GM18873 (cell line): ENCODE measurements at regions not wholly inside any gene's neighbourhood (a gene's known extent, or its start where the extent isn't known, plus 50 kb on each side); places are given as distances from the start of the nearest gene placed in this dataset.
"Not testable (repeated sequence)": the region's sequence is repeated elsewhere in the genome, so short reads cannot be mapped to it uniquely, and the experiment has no call there.

ENCODE experiments used
- ATAC-seq: cut with Tn5 transposase; IDR thresholded peaks from one replicate; pipeline ENCODE4 v1.9.1; 2021; ENCODE audit warnings: mild to moderate bottlenecking, moderate library complexity, moderate number of reproducible peaks; ENCODE audit not compliant: unreplicated experiment, low FRiP score

DNA sequence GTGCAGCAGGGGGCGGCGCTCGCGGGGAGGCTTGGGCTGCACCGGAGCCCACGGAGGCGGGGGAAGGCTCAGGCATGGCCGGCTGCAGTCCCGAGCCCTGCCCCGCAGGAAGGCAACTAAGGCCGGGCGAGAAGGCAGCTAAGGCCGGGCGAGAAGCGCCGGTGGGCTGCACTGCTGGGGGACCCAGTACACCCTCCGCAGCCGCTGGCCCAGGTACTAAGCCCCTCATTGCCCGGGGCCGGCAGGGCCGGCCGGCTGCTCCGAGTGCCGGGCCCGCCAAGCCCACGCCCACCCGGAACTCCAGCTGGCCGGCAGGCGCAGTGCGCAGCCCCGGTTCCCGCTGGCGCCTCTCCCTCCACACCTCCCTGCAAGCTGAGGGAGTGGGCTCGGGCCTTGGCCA lies 150.0 kb downstream of the SMIM20 start:
- not testable (repeated sequence) for ATAC-seq

DNA sequence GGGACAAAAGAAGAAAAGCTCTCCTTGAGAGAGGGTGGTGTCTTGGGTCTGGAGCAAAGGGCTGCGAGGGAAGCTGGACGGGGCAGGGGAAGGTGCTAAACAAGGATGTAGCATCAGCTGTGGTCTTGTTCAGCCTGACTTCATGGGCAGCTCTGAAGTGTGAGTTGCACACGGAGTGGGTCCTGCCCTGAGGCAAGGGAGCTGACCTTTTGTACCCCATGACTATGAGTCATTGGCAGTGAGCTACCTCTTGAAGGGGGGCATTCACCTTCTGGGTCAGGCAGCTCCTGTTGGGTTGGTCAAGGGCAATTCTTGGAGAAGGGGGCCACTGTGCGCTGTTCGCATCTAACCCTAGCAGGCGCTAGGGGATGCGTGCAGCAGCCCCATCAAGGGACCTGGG lies 151.8 kb downstream of the SMIM20 start:
- ATAC-seq: no peak

DNA sequence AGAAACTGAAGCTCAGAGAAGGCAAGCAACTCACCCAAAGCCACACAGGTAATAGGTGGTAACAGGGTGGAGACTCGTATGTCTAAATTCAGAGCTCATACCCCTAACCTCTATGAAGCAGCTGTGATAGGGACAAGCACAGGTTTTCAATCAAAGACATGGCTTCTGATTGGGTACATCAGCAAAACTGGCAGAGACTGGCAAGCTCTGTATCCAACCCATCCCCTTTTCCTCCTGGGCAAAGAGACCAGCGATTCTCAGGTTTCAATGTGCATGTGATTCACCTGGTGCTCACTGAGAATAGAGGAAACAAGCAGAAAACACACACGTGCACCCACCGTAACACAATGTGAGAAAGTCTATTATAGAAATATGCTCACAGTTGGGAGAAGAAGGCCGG lies 153.0 kb downstream of the SMIM20 start:
- no peak for ATAC-seq

DNA sequence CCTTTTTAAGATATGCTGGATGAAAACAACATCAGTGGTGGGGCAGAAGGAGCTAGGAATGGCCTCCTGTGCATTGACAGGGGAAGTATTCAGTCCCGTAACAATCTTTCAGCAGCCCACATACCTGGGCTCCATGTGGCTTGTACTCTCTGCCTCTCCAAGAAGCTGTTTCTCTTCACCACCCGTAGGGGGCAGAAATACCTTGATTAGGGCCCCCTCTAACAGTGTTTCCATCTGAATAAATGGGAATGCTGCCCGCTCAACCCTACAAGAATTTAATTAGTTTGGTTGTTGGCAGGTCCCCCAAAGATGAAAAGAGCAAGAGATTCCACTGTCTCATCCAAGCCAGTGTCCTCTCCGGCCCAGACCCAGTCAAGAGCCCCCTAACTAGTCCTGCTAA lies 155.2 kb downstream of the SMIM20 start:
- no peak for ATAC-seq

DNA sequence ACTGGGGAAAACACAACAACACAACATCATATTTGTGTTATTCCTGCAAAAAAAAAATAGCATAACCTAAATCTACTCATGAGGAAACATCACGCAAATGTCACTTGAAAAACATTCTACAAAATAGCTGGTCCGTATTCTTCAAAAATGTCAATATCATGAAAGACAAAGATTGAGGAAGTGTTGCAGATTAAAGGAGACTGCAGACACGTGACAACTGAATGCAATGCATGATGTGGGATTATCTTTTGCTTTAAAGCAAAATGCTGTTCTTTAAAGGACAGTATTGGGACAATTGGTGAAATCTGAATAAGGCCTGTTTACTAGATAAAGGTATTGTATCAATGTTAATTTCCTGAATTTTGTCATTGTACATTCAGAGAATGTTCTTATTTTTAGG lies 157.7 kb downstream of the SMIM20 start:
- ATAC-seq: no peak

DNA sequence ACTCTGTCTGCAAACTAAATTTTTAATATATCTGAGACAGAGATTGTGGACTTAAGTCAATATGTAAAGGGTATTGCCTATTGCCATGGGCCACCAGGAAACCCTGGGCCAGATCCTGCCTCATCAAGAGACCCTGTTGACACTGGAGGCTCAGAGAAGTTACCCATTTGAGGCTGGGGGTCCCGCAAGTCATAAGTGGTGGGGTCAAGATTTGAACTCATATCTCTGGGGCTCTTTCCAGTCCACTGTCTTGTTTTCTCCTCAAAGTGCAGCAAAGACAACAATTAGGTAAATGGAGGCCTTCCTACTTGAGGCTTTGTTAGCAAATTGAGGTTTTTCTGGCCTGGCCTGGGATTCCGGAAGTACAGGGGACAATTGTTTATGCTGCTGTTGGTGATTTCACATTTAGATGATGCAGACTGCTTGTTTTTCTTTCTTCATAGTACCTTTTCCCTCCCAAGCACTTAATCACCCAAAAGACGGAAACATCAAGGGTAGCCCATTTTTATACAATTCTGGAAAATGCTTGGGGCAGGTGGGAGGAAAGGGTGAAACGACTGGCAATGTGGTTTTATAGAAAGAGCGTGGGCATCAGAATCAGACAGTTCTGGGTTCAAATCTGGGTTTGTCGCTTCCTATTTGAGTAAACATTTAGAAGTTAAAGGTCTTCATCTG lies 160.0 kb downstream of the SMIM20 start:
- ATAC-seq: no peak

DNA sequence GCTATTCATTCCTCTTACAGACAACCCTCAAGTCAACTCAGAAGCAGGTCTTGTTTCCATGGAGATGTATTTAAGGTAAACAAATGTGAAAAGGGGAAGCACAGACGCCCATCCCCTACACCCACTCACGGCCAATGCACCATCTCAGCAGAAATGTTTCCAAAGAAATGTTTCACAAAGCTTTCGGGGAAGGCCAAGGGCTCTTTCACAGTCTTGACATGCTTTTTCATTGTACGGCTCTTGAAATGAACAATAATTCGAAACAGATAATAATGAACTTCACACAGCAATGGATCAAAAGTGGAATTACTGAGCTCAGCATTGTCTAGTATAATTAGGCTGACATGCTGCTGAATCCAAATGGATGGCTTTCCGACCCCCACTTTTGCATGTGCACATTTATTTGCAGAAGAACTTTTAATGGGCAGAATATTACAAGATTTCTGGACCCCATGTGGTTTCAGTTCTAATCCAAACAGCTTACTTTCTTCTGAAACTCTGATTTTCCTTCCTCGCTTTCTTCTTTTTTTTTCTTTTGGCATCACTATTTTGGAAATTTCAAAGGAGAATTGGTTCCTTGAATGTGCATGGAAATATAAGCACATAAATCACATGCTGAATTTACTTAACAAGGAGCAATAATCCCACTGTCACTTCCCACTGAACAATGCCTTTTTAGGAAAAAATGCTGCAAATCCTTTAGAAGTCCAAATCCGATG lies 160.9 kb downstream of the SMIM20 start:
- peak; percentile 45 for ATAC-seq

DNA sequence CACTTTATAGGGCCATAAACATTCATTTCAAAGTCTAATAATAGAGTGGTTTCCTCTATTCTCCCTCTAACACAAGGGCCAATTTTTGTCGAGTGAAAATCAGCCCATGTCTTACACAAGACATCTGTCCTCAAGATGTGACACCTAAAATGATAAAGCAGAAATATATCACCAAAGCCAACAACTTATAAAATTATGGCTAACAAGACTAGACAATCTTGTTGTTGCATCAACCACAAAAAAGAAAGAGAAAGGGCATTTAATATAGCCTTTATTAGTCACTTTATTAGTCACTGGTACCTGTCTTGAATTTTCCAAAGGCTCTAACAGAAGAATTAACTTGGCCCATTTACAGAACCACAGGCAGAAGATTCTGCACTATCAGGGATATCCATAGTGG lies 161.6 kb downstream of the SMIM20 start:
- peak; percentile 10 for ATAC-seq

DNA sequence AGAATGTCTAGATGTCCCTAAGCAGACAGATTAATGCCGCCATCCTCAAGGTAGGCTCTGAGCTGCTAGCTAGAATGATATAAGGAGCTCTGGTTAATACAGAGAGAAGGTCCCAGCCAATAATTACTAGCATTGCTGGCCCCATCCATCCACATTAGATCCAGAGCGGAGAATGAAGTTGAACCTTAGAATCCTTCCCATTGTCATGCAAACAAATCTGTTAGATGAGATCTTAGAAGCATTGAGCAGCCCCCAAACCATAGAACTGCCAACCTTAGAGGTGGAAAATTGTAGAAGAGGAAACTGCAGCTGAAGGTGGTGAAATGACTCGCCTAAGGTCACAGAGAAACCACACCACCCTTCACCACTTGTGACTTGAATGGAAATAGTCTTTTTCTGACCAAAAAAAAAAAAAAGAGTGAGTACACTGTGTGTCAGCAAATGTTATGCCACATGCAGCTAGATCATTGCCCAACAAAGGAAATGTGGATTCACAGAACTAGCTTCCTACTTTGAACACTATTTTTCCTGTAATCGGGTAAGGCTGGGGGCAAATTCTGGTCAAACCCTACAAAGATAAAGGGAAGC lies 162.1 kb downstream of the SMIM20 start:
- ATAC-seq: peak; percentile 75

DNA sequence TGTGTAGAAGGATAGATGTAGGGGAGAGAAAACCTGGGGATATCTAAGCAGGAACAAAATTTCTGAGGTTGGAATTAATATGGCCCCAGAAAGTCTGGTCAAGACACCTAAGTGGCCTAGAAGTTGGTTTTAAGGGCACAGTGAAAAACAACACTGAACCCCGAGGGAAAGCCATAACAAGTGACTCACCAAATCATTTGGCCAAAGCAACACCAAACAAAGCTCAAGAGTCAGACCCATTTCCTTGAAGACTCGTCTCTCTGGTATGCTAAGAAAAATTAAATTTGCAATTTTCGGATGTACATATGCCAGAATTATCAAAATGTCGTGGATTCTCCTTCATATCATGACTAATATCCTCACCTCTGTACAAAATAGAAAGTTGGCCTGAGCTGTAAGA lies 162.9 kb downstream of the SMIM20 start:
- ATAC-seq: no peak

DNA sequence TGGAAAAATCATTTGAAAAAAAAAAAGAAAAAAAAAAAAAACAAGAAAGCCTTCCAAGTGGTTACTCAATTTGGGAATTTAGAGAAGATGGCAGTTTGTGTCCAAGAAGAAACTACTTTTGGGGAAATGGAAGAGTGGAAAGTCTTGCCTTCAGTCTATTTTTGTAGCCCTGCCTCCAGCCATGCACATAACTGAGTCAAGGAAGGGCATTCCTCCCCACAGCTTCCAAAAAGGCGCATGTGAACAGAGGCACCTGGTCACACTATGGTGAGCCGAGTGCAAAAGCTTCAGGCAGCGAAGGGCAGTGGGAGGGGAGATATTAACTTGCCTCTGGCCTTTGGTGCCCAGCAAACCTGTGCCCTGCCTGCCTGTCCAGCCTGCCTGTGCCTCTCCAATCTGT lies 163.7 kb downstream of the SMIM20 start:
- ATAC-seq: no peak

DNA sequence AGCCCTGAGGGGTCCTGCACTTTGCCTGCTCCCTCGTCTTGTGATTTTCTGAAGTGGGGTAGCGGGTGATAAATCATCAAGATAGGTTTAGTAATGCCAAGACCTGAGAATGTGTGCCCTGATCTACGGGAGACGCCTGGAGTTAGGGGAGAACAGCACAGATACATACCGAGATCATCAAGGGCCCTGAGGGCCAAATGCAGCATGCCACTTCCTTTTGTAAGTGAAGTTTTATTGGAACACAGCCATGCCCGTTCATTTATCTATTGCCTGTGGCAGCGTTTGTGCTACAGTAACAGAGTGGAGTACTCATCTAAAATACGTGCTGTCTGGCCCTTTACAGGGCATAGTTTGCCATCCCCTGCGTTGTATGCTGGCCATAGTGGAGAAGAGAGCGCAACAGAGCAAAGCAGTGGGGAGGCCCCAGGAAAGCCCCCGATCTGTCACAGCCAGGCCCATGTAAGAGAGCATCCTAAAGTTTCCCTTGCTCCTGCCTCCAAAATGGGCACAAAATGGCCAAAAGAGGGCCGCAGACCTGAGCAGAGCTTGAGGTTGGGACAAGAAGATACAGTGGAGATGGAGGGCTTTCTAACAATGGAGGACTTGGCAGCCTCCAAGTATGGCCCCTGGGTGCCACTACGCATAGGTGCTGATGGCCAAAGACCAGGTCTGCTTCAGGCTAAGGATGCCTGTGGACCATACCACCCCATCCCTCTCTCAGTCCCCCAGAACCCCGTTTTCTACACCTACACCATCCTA lies 167.0 kb downstream of the SMIM20 start:
- ATAC-seq: no peak

DNA sequence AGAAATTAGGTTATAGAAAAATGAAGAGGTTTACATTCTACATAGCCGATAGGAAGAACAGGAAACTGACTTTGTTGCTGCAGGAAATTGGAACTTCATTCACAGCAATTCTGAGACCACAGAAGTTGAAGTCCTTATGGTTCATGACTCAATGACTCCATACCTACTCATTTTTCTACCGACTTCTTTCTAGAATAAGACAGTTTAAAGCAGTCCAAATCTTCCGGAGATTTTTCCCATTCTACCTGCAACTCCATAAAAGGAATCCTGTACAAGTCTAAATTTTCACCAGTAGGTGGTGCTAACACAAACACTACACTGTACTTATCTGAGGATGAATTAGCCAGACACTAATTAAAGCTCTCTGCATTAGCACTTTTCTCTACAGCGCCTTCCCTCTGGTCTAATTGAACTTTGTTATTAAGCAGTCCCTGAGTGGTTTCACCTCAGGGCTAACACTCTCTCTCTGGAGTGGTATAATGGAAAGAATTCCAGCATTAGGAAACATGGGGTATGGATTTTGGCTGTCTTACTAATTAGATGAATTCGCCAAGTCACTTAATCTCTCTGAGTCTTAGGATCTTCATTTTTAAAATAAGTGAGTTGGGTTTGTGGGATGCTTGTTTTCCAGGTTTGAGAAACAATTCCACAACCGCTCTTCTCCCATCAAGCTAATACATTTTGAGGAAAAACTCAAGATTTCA lies 167.9 kb downstream of the SMIM20 start:
- peak; percentile 37 for ATAC-seq

DNA sequence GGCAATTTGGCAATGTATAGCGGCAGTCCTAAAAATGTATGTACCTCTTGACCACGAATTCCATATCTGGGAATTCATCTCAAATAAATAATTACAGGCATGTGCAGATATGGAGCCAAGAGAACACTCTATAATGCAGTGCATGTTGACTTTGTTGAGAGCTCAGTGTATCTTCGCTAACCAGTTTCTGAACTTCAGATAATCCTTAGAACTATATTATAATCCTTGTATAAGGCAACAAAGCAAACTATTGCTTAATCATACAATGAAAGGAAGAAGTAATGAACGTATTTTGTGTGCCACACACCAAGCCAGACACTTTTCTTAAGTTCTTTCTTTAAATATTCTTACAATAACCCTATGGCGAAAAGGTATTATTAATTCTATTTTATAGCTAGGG lies 168.5 kb downstream of the SMIM20 start:
- no peak for ATAC-seq

DNA sequence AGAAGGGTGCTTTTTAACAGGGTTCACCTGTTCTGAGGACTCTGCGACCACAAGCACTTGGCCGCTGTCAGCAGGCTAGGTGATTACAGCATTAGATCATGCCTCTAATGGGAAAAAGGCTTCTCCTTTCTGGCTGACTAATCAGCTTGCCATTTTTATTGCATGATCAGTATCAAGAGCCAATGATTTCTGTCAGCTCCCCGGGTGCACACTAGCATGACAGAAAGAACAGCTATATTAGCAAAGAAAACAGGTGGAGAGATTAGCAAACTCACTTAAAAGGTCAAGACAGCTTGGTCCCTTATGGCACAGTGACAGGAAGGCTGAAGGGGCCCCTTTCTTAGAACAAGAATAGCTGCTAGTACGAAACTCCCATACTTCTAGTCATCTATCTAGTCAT lies 170.0 kb downstream of the SMIM20 start:
- ATAC-seq: no peak

DNA sequence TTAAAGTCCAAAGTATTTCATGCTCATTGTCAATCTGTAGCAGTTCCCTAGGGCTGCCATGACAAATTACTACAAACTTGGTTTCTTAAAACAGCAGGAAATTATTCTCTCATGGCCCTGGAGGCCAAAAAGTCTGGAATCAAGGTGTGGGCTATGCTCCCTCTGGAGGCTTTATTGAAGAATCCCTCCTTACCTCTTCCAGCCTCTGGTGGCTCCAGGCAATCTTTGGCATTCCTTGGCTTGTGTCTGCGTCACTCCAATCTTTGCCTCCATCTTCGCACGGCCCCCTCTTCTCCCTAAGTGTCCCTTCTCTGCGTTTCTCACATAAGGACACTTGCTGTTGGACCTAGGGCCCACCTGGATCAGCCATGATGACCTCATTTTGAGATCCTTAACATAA lies 170.4 kb downstream of the SMIM20 start:
- no peak for ATAC-seq

DNA sequence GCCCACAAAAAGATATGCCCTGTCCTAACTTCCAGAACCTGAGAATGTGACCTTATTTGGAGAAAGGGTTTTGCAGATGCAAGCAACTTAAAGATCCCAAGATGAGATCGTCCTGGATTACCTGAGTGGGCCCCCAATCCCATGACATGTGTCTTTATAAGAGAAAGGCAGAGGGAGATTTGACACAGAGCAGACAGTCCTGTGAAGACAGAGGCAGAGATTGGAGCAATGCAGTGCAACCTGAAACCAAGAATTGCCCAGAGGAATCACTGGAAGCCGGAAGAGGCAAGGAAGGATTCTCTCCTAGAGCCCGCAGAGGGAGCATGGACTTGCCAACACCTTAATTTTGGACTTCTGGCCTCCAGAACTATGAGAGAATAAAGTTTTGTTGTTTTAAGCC lies 171.5 kb downstream of the SMIM20 start:
- ATAC-seq: no peak

DNA sequence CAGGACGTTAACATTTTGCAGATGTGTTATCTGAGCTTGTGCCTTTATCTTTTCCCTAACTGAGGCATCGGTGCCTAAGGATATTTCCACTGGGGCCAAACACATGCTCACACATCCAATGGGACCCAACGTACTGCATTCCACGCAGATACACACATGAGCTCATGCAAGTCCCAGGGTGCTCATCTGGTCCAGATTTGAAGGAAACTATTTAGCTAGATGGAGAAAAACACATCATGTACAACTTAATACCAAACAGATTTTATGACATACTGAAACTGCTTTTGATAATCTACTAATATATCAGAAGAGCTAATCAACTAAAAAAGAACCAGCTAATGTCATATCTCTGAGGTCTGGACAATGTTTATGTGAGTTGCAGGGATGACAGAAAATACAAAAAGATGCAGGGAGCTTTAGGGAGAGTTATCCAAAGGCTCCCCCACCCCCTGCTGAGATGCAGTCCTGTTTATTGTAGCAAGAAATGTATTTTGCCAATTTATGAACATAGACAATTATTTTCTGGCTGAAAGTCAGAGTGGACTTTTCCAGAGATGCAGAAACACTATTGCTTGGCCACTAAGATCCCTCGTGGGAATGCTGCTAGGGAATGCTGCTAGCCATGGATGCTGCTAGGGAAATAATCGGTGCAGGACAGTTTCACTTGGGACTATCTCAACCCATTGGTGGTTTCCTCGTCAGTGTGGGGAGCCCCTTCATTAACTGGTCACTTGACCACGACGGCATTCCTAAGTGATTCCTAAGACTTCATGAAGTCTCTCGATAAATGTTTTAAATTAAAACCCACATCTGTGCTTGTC lies 172.8 kb downstream of the SMIM20 start:
- ATAC-seq: no peak

DNA sequence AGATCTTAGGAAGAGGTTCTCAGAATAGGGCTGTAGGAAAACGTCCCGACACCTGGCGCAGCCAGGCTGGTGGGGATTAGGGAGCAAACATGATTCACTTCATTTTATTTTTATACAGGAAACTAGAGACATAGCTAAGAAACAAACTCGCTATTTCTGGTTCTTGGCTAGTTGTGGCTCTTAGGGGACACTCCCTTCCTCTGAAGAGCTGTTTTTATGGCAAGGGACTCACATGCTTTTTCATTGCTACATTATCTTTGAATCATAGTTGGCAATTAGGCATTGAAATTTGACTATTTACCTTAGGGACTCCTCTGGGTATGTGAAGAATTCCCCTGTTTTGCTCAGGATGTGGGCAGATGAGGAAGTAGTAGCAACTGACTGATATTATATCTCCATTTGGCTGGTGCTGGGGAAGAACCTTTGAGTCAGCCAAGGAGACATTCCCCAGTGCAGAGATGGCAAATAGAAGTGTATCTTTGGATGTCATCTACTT lies 174.5 kb downstream of the SMIM20 start:
- peak; percentile 75 for ATAC-seq

DNA sequence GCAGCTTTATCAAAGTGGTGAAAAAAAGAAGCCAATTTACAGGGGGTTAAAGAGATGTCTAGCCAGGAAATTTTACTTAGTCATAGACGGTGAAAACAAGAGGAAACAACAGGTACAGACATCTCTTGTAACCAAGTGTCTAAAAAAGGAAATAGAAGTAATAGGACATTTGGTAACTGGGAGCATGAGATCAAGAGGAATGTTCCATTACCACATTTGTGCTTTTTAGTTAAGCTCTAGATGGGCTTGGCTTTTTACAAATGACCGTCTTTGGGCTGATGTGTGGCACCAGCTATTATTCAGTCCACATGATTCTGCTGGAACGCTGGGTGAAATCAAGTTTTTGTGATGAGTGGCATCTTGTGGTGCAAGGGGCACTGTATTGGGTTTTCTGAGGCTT lies 179.5 kb downstream of the SMIM20 start:
- ATAC-seq: no peak
